ENCODE measurements at regions not wholly inside any gene's neighbourhood (a gene's known extent, or its start where the extent isn't known, plus 50 kb on each side); places are given as distances from the start of the nearest gene placed in this dataset.

GRCh38 chr6:139703780-139704179 is 329.3 kb upstream of the CITED2 start:
- Histone ChIP-seq H3K4me2 (ENCODE audit: low read depth, low read length) (no peak overlapping the region), H3K9me3 (replicated peaks; ENCODE audit: insufficient read depth, low read length) (no peaks in the 10 kb centered on the region), H3K27ac (ENCODE audit: low read length) (no peak overlapping the region), H3K36me3 (replicated peaks; ENCODE audit: insufficient read depth, low read length) (no peaks in the 10 kb centered on the region), H2AFZ (ENCODE audit: low read length) (no peak overlapping the region), H3K9me2 (replicated peaks; ENCODE audit: insufficient read depth, low read length) (no peaks in the 10 kb centered on the region), H3K4me1 (ENCODE audit: low read length) (no peaks in the 10 kb centered on the region), H3F3A (ENCODE audit: insufficient read depth, low read length) (no peaks in the 10 kb centered on the region), H3K4me3 (ENCODE audit: low read length) (no peak overlapping the region), H3K9ac (ENCODE audit: low read length) (no peak overlapping the region), H4K20me1 (ENCODE audit: insufficient read depth, low read length) (no peaks in the 10 kb centered on the region), H3K79me2 (ENCODE audit: low read length) (no peaks in the 10 kb centered on the region), H3K27me3 (replicated peaks; ENCODE audit: insufficient read depth, low read length) (no peaks in the 10 kb centered on the region)
- no peak for TF ChIP-seq CTCF (IDR thresholded peaks at IDR 0.05; ENCODE audit: low read length)
- no peak for TF ChIP-seq EZH2phosphoT487 (IDR thresholded peaks at IDR 0.05; ENCODE audit: low read length)
- no peak for TF ChIP-seq EZH2 (optimal IDR thresholded peaks at IDR 0.05; ENCODE audit: low read depth, low read length)
- DNase-seq = no peak

GRCh38 chr6:139702706-139703105 is 328.3 kb upstream of the CITED2 start:
- Histone ChIP-seq H3K9me3 (replicated peaks; ENCODE audit: insufficient read depth, low read length) (no peaks in the 10 kb centered on the region), H4K20me1 (ENCODE audit: insufficient read depth, low read length) (no peaks in the 10 kb centered on the region), H3F3A (ENCODE audit: insufficient read depth, low read length) (no peaks in the 10 kb centered on the region), H3K36me3 (replicated peaks; ENCODE audit: insufficient read depth, low read length) (no peaks in the 10 kb centered on the region), H3K4me2 (ENCODE audit: low read depth, low read length) (no peak overlapping the region), H3K4me1 (ENCODE audit: low read length) (no peaks in the 10 kb centered on the region), H3K9ac (ENCODE audit: low read length) (no peak overlapping the region), H3K4me3 (ENCODE audit: low read length) (no peak overlapping the region), H3K27ac (ENCODE audit: low read length) (no peak overlapping the region), H3K79me2 (ENCODE audit: low read length) (no peaks in the 10 kb centered on the region), H3K27me3 (replicated peaks; ENCODE audit: insufficient read depth, low read length) (no peaks in the 10 kb centered on the region), H3K9me2 (replicated peaks; ENCODE audit: insufficient read depth, low read length) (no peaks in the 10 kb centered on the region), H2AFZ (ENCODE audit: low read length) (no peak overlapping the region)
- no peak for DNase-seq
- TF ChIP-seq CTCF (IDR thresholded peaks at IDR 0.05; ENCODE audit: low read length) = no peak
- TF ChIP-seq EZH2 (optimal IDR thresholded peaks at IDR 0.05; ENCODE audit: low read depth, low read length) = no peak
- no peak for TF ChIP-seq EZH2phosphoT487 (IDR thresholded peaks at IDR 0.05; ENCODE audit: low read length)

GRCh38 chr6:139701695-139702094 is 327.2 kb upstream of the CITED2 start:
- Histone ChIP-seq H3K36me3 (replicated peaks; ENCODE audit: insufficient read depth, low read length) (no peaks in the 10 kb centered on the region), H3K9me2 (replicated peaks; ENCODE audit: insufficient read depth, low read length) (no peaks in the 10 kb centered on the region), H3K79me2 (ENCODE audit: low read length) (no peaks in the 10 kb centered on the region), H3K4me2 (ENCODE audit: low read depth, low read length) (no peak overlapping the region), H3K27me3 (replicated peaks; ENCODE audit: insufficient read depth, low read length) (no peaks in the 10 kb centered on the region), H3K4me3 (ENCODE audit: low read length) (no peak overlapping the region), H4K20me1 (ENCODE audit: insufficient read depth, low read length) (no peaks in the 10 kb centered on the region), H3K9ac (ENCODE audit: low read length) (no peak overlapping the region), H3K27ac (ENCODE audit: low read length) (no peak overlapping the region), H2AFZ (ENCODE audit: low read length) (no peak overlapping the region), H3K4me1 (ENCODE audit: low read length) (no peaks in the 10 kb centered on the region), H3F3A (ENCODE audit: insufficient read depth, low read length) (no peaks in the 10 kb centered on the region), H3K9me3 (replicated peaks; ENCODE audit: insufficient read depth, low read length) (no peaks in the 10 kb centered on the region)
- TF ChIP-seq EZH2phosphoT487 (IDR thresholded peaks at IDR 0.05; ENCODE audit: low read length) (no peak), CTCF (IDR thresholded peaks at IDR 0.05; ENCODE audit: low read length) (no peak), EZH2 (optimal IDR thresholded peaks at IDR 0.05; ENCODE audit: low read depth, low read length) (no peak)
- DNase-seq = no peak
